ENCODE measurements at regions not wholly inside any gene's neighbourhood (a gene's known extent, or its start where the extent isn't known, plus 50 kb on each side); places are given as distances from the start of the nearest gene placed in this dataset.

DNA sequence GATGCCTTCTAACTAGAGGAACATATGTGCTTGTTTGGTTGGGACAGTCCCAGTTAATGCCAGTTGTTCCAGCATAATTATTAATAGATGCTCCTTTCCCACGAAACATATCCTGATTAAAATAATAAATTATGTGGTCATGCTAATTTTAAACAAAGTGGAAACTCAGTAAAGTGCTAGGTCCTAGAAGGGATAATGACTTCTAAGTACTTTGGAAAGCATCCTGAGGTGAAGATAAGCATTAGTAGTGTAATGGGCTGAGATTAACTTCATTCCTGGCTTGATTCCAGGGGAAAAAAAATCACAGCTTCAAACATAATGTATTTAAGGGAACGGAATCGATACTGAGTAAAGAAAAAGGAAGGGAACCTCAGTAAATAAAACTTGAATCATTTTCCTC, 213.7 kb upstream of the SNX2 start:
- TF ChIP-seq, protein P1, sequence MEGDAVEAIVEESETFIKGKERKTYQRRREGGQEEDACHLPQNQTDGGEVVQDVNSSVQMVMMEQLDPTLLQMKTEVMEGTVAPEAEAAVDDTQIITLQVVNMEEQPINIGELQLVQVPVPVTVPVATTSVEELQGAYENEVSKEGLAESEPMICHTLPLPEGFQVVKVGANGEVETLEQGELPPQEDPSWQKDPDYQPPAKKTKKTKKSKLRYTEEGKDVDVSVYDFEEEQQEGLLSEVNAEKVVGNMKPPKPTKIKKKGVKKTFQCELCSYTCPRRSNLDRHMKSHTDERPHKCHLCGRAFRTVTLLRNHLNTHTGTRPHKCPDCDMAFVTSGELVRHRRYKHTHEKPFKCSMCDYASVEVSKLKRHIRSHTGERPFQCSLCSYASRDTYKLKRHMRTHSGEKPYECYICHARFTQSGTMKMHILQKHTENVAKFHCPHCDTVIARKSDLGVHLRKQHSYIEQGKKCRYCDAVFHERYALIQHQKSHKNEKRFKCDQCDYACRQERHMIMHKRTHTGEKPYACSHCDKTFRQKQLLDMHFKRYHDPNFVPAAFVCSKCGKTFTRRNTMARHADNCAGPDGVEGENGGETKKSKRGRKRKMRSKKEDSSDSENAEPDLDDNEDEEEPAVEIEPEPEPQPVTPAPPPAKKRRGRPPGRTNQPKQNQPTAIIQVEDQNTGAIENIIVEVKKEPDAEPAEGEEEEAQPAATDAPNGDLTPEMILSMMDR (IDR thresholded peaks at IDR 0.05; ENCODE audit: insufficient read depth, low read depth, low read length, missing control alignments) = no peak
- H3K4me3 ChIP-seq (ENCODE audit: low read depth, low read length) = no peak overlapping the region
- DNase-seq (ENCODE audit: low read depth) = no peak

GRCh38 chr5:122565331-122565730, 209.5 kb upstream of the SNX2 start:
- H3K4me3 ChIP-seq (ENCODE audit: low read depth, low read length) = no peak overlapping the region

GRCh38 chr5:122576256-122577016, 198.4 kb upstream of the SNX2 start:
- TF ChIP-seq, protein P1 (IDR thresholded peaks at IDR 0.05; ENCODE audit: insufficient read depth, low read depth, low read length, missing control alignments) = no peak
- no peak for DNase-seq (ENCODE audit: low read depth)
- H3K4me3 ChIP-seq (ENCODE audit: low read depth, low read length) = no peak overlapping the region

More at GRCh38 chr5:122565331-122565730, 209.5 kb upstream of the SNX2 start:
- TF ChIP-seq, protein P1 (IDR thresholded peaks at IDR 0.05; ENCODE audit: insufficient read depth, low read depth, low read length, missing control alignments) = no peak
- DNase-seq (ENCODE audit: low read depth) = no peak

DNA sequence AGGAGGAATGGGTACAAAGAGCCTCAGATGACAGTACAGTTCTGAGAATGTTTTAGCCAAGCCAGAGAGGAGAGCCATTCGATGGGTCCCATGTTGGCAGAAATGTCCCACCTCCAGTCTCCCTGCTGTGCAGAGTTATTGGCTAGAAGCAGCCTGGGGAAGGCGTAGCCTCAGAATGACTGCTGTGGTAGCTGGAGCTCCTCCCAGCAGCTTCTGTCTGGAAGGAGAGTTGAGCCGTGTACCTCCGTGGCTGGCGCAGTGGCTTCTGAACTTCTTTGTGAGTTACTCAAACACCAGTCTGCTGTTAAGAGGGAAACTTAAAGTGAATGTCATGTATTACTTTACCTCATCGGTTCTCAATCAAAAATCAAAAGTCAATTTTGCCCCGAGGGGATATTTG, 193.3 kb upstream of the SNX2 start:
- no peak for DNase-seq (ENCODE audit: low read depth)
- no peak overlapping the region for H3K4me3 ChIP-seq (ENCODE audit: low read depth, low read length)
- TF ChIP-seq, protein P1 (IDR thresholded peaks at IDR 0.05; ENCODE audit: insufficient read depth, low read depth, low read length, missing control alignments) = no peak

DNA sequence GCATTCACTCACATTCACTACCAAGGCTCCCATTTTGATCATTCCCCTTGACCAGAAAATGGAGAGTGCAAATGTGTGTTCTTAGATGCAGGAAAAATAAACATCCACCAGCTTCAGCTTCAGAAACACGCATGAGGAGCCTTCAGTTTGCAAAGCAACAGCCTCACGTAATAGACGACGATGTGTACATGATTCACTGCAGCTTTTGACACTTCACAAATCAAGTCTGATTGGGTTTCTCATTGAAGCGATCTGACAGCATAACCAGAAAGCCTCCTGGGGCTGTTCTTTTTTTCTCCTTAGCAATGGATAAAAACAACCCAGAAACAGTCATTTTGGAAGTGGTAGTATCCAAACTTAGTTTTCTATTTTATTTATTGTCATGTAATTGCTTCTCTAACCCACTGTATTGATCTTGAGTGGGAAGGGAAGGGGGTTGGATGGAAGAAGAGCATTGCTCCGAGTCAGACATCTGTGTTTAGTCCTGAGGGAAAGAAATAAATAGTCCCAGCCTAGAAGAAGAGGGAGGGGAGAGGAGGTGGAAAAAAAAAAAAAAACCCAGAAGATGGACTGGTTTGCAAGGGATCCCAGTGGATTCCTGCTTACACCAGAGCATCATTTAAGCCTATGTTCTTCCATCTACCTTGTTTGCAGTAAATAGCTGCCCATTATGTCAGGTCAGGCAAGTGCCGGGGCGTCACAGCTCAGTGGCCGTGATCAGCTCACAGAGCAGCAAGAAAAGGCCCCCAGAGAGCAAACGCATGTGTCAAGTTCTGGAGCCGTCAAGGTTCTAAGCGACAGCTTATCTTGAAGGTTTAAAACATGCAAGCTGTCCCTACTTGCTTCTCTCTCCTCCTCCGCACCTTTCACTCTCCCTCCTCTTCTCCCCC, 190.2 kb upstream of the SNX2 start:
- no peak for DNase-seq (ENCODE audit: low read depth)
- TF ChIP-seq, protein P1 (IDR thresholded peaks at IDR 0.05; ENCODE audit: insufficient read depth, low read depth, low read length, missing control alignments) = no peak
- no peak overlapping the region for H3K4me3 ChIP-seq (ENCODE audit: low read depth, low read length)

- no peak overlapping the region for H3K4me3 ChIP-seq (ENCODE audit: low read depth, low read length)
- no peak for DNase-seq (ENCODE audit: low read depth)
- TF ChIP-seq, protein P1 (IDR thresholded peaks at IDR 0.05; ENCODE audit: insufficient read depth, low read depth, low read length, missing control alignments) = no peak
Measured at GRCh38 chr5:122585371-122585770, 189.5 kb upstream of the SNX2 start.

All from GM12865 (cell line).